ENCODE measurements at regions not wholly inside any gene's neighbourhood (a gene's known extent, or its start where the extent isn't known, plus 50 kb on each side); places are given as distances from the start of the nearest gene placed in this dataset.

- in situ Hi-C loops (cut with HindIII; ENCODE audit: low pct_ligation_motif_present, low pct_unique_long_range_greater_than_20kb, low sequenced_read_pairs) = no loop called here
- no peak for DNase-seq
Measured at GRCh38 chr16:80231121-80231520, 309.7 kb upstream of the DYNLRB2 start.

- in situ Hi-C loops (cut with HindIII; ENCODE audit: low pct_ligation_motif_present, low pct_unique_long_range_greater_than_20kb, low sequenced_read_pairs) = no loop called here
Measured at GRCh38 chr16:80230328-80231120, 310.3 kb upstream of the DYNLRB2 start.

GRCh38 chr16:80226499-80226898 is 314.3 kb upstream of the DYNLRB2 start:
- no peak for DNase-seq
- in situ Hi-C loops (cut with HindIII; ENCODE audit: low pct_ligation_motif_present, low pct_unique_long_range_greater_than_20kb, low sequenced_read_pairs) = no loop called here

More at GRCh38 chr16:80230328-80231120, 310.3 kb upstream of the DYNLRB2 start:
- DNase-seq = no peak

- in situ Hi-C loops (cut with HindIII; ENCODE audit: low pct_ligation_motif_present, low pct_unique_long_range_greater_than_20kb, low sequenced_read_pairs) = no loop called here
- no peak for DNase-seq
Measured at GRCh38 chr16:80210787-80211186, 330.0 kb upstream of the DYNLRB2 start.

- DNase-seq = no peak
- in situ Hi-C loops (cut with HindIII; ENCODE audit: low pct_ligation_motif_present, low pct_unique_long_range_greater_than_20kb, low sequenced_read_pairs) = no loop called here
Measured at GRCh38 chr16:80208743-80209142, 332.1 kb upstream of the DYNLRB2 start.

GRCh38 chr16:80208015-80208414 is 332.8 kb upstream of the DYNLRB2 start:
- in situ Hi-C loops (cut with HindIII; ENCODE audit: low pct_ligation_motif_present, low pct_unique_long_range_greater_than_20kb, low sequenced_read_pairs) = no loop called here
- no peak for DNase-seq

- in situ Hi-C loops (cut with HindIII; ENCODE audit: low pct_ligation_motif_present, low pct_unique_long_range_greater_than_20kb, low sequenced_read_pairs) = no loop called here
- DNase-seq = no peak
Measured at GRCh38 chr16:80203821-80204220, 337.0 kb upstream of the DYNLRB2 start.

GRCh38 chr16:80202831-80203413 is 337.9 kb upstream of the DYNLRB2 start:
- in situ Hi-C loops (cut with HindIII; ENCODE audit: low pct_ligation_motif_present, low pct_unique_long_range_greater_than_20kb, low sequenced_read_pairs) = no loop called here
- no peak for DNase-seq

GRCh38 chr16:80200079-80200478 is 340.7 kb upstream of the DYNLRB2 start:
- peak; percentile 34 for DNase-seq
- in situ Hi-C loops (cut with HindIII; ENCODE audit: low pct_ligation_motif_present, low pct_unique_long_range_greater_than_20kb, low sequenced_read_pairs) = no loop called here

- no peak for DNase-seq
- in situ Hi-C loops (cut with HindIII; ENCODE audit: low pct_ligation_motif_present, low pct_unique_long_range_greater_than_20kb, low sequenced_read_pairs) = no loop called here
Measured at GRCh38 chr16:80199614-80200013, 341.2 kb upstream of the DYNLRB2 start.

- in situ Hi-C loops (cut with HindIII; ENCODE audit: low pct_ligation_motif_present, low pct_unique_long_range_greater_than_20kb, low sequenced_read_pairs) = no loop called here
- no peak for DNase-seq
Measured at GRCh38 chr16:80198311-80199299, 342.2 kb upstream of the DYNLRB2 start.

GRCh38 chr16:80197741-80198201 is 343.0 kb upstream of the DYNLRB2 start:
- peak; percentile 90 for DNase-seq
- in situ Hi-C loops (cut with HindIII; ENCODE audit: low pct_ligation_motif_present, low pct_unique_long_range_greater_than_20kb, low sequenced_read_pairs) = no loop called here

GRCh38 chr16:80191928-80192327 is 348.9 kb upstream of the DYNLRB2 start:
- in situ Hi-C loops (cut with HindIII; ENCODE audit: low pct_ligation_motif_present, low pct_unique_long_range_greater_than_20kb, low sequenced_read_pairs) = no loop called here
- DNase-seq = no peak

- in situ Hi-C loops (cut with HindIII; ENCODE audit: low pct_ligation_motif_present, low pct_unique_long_range_greater_than_20kb, low sequenced_read_pairs) = no loop called here
- DNase-seq = no peak
Measured at GRCh38 chr16:80189476-80190175, 351.2 kb upstream of the DYNLRB2 start.

- in situ Hi-C loops (cut with HindIII; ENCODE audit: low pct_ligation_motif_present, low pct_unique_long_range_greater_than_20kb, low sequenced_read_pairs) = no loop called here
- peak; percentile 20 for DNase-seq
Measured at GRCh38 chr16:80176114-80176513, 364.7 kb upstream of the DYNLRB2 start.

GRCh38 chr16:80175011-80175410 is 365.8 kb upstream of the DYNLRB2 start:
- in situ Hi-C loops (cut with HindIII; ENCODE audit: low pct_ligation_motif_present, low pct_unique_long_range_greater_than_20kb, low sequenced_read_pairs) = no loop called here
- DNase-seq = no peak

GRCh38 chr16:80174416-80174815 is 366.4 kb upstream of the DYNLRB2 start:
- in situ Hi-C loops (cut with HindIII; ENCODE audit: low pct_ligation_motif_present, low pct_unique_long_range_greater_than_20kb, low sequenced_read_pairs) = no loop called here
- peak; percentile 64 for DNase-seq

GRCh38 chr16:80171746-80172145 is 369.0 kb upstream of the DYNLRB2 start:
- in situ Hi-C loops (cut with HindIII; ENCODE audit: low pct_ligation_motif_present, low pct_unique_long_range_greater_than_20kb, low sequenced_read_pairs) = no loop called here
- no peak for DNase-seq

Measured in ACHN (cell line).